ENCODE measurements at regions not wholly inside any gene's neighbourhood (a gene's known extent, or its start where the extent isn't known, plus 50 kb on each side); places are given as distances from the start of the nearest gene placed in this dataset.

- DNase-seq: no peak
These were observed 53.0 kb upstream of the NAMPT start for GRCh38 chr7:106337754-106338153.

GRCh38 chr7:106335814-106336213, 51.0 kb upstream of the NAMPT start:
- no peak for DNase-seq

Measured in NCI-H1694 (cell line).